Right forelimb (tissue), 1 donor: ENCODE measurements at regions not wholly inside any gene's neighbourhood (a gene's known extent, or its start where the extent isn't known, plus 50 kb on each side); places are given as distances from the start of the nearest gene placed in this dataset.

Experiments used
- DNase-seq: peaks from one replicate; pipeline ENCODE4 v3.0.0-alpha.2; 2018

DNA sequence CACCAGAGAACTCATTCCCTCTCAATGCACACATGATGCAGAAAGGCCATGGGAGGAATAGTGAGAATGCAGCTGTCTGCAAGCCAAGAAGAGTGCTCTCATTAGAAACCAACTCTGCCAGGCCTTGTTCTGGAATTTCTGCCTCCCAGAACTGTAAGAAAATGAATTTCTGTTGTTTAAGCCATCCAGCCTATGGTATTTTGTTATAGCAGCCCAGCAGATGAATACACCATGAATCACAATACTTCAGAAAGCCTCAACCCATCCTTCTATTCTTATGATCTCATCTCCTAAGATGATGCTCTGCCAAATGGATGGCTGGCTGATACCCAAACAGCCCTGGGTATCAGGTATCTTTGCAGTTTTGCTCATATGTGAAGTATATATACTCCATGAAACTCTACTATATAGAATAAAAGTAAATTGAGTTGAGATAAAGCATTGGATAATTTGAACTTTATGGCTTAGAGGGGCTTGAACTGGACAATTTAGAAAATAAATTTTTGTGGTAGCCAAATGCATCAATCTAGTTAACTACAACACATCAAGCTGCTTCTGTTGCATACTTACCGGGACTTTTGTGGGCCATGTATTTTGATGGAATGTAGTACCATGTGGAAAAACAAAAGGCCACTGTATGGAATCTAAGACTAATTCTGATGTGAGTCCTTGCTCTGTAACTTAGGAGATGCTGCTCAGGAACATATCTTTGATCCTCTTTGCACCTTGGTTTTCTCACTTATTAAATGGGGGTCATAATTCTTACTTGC lies 245.9 kb downstream of the HS3ST1 start:
- no peak for DNase-seq

DNA sequence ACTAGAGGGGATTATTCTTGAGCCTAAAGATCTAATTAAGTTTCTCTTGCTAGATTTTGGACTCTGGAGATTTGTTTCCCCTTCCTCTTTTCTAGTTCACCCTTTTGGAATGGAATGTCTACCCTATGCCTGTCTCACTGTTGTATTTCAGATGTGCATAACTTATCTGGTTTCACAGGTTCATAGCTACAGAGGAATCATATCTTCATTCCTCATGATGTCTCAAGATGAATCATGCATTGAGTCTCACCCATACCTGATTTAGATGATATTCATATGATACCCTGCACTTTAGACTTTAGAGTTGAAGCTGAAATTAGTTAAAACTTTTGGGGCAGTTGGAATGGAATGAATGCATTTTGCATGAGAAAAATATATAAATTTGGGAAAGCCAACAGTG lies 246.7 kb downstream of the HS3ST1 start:
- no peak for DNase-seq

DNA sequence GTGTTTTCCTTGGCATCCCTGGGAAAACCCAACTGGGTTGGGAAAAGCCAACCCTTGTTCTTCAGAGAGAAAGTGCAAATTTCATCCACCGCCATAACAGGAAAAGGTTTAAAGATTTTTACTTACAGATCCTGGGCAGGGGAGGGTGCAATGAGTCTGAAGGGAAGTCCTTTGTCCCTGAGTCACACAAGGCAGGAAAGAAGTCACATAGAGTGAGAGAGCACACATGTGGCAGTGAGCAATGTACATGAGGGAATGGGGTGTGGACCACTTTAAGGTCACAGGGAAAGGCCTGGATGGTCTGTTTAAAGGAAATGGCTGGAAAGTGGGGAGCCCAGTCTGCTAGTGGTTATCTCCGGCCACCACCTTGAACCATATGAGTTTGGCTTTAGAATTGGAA lies 248.9 kb downstream of the HS3ST1 start:
- DNase-seq, result no peak

DNA sequence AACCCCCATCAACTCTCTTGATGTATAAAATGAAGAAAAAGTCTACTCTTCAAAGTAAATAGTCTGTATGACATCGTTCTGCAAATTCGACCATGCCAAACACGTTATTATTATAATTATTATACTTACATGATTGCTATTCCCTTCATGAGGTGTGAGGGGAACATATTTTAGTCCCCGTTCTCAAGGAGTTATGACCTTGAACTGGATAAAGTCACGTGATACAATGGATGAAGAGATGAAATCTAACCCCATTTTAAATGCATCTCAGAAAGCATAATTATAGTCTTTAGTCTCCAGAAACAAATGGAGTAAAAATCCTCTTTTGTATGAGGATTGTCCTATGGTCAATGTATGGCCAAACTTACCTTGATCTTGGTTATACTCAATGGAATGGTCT lies 250.3 kb downstream of the HS3ST1 start:
- no peak for DNase-seq

DNA sequence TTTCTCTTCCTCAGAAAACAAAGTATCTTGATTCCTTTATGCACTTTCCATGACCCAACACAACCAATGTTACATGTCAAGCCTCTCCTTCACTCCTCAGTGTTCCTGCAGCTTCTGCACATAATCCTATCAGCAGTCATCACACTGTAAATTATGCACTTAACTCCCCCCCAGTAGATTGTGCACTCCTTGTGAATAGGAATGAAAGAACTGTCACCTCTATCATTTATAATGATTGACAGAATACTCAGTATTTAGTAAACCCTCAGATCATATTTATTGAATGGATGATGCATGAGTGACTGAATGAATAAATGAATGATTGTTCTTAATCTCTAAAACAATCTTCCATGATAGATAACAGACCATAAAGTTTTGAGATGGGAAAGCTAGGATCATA lies 253.3 kb downstream of the HS3ST1 start:
- no peak for DNase-seq

DNA sequence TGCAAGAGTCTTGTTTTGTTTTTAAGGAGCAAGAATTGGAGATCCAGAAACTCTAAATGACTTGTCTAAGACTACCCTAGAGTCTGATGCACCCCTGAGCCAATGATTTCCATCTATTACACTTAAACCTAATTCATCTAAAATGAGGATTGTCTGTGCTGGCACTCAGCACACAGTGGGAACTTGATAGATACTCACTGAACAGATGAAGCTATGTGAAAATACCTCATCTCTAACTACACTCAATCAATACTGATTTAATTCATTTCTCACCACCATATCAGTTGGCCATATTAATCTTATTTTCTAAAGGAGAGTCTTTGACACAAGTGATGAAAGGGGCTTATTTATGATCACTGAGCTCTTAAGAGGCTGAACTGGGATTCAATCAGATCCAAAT lies 262.1 kb downstream of the HS3ST1 start:
- DNase-seq, result no peak

DNA sequence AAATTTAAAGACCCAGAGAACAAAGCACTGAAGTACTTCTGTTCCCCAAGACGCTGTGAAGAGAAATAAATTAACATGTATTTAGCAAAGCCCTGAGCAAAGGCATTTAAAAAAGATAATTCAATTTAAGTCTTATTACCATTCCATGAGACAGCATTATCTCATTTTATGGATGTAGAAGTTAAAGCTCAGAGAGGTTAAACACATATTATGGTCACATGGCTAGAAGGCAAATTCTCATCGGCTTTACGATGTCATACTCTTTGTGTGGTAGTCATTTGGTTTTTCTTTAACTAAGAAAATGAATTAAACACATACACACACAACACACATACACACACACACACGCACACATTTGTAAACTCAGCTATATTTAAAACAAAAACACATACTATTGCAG lies 262.7 kb downstream of the HS3ST1 start:
- no peak for DNase-seq

DNA sequence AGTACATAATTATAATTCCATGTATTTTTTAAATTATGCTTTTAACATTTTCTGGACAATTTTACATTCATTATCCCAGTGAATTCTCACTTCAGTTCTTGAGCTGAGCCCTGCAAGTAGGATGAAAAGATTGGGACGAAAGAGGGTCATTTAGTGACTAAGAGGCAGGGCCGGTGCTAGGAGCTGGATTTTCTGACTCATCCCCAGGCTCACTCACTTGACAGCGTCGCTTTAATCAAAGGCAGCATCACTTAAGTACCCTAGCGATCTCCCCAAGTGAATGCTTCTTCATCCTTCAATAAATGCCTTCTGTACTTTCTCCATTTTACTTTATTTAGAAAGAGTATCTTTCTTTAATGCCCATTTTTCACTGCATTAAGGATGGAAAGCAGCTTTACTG lies 263.6 kb downstream of the HS3ST1 start:
- DNase-seq, result no peak

DNA sequence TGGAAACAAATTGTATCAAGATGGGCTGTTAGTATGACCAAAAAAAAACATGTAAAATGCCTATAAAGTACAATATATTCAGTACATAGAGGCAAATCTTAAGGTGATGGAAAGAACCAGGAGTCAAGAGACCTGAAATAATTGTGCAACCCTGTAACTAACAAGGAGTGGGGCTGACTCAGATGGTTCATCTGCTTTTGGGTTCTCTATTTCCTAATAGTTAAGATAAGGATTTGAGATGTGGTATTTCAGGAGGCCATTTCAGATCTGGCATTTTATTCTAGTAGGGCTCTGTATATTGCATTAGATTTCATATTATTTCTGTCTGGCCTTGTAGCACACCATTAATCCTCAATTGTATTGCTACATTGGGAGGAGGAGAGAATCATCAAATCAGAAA lies 268.4 kb downstream of the HS3ST1 start:
- no peak for DNase-seq

DNA sequence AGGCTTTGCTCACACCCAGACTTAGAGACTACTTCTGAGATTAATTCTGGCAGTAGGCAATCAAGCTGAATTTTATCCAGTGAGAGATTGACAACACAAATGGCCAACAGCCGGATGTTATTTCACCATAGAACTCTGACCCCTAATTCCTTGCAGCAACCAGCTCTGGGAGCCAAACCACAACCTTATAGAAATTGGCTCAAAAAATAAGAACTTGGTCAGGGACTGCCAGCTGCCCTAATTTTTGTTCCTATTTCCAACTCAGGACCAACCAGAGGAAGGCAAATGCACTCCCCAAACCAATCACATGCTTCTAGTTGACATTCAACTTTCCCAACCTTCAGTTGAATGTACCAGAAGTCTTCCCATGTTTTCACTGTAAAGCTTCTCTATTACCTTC lies 269.7 kb downstream of the HS3ST1 start:
- DNase-seq, result no peak

DNA sequence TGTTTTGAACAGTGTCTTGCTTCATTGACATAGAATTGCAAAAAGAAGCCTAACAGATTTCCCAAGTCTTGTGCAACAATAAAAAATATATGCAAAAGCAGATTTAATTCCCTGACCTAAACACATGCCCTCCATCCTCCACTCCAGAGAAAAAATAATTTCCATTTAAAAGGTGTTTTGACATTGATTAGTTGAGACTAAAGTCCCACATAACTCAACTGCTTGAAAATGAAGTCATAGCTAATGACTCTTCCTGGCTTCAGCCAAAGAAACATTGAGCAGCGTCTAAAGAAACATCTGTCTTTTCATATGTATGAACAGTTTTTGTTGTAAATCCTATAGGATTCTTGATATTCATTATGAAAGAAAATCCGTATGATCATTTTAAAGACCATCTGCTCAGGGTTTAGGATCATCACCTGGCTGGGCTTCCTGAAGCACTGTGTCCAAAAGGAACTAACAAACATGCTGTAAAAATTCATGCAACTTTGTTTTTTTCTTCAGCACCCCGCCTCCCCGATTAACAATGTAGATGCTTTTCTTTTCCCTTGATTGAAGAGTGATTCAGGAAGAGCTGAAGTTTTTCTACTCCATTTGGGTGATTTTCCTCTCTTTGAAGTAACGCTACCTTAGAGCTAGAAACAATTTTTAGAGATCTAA lies 273.4 kb downstream of the HS3ST1 start:
- DNase-seq, result no peak

DNA sequence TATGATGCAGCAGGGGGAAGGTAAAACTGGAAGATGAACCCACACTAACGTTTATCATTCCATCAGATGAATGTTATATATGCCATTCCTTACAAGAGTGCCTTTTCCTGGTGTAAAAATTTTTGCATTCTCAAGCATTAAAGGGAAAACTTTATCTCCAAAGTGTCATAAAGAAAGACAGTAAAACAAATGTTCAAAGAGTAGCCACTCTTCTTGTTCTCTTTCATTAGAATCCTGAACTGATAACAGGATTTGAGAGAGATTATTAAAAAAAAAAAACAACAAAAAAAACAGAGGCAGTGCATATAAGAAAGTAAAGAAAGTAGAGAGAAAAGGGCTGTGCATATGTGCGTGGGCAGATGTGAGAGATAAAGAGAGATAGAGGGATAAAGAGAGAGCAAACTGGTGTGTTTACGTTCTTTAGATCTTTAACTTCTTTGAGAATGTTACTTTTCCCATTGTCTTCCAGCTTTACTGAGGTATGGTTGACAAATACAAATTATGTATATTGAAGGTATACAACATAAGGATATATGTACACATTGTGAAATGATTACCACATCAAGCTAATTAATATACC lies 275.4 kb downstream of the HS3ST1 start:
- DNase-seq, result no peak

DNA sequence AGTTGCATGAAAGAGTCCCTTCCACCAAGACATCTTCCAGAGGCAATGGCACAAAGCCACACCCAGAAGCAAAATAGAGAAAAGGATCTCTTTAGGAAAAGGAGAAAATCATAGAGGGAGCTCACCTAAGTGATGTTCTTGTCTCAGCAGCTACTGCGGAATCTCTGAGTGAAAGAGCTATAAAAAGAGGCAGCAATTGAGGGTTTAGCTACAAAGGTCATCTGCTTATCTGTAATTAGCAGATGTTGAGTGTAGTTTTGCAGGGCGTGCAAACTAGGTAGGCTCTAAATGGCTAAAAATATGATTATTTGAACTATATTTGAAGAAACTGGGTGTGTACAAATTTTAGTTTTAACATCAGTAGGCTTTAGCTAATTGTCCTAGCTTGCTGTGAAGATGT lies 276.0 kb downstream of the HS3ST1 start:
- DNase-seq, result no peak

DNA sequence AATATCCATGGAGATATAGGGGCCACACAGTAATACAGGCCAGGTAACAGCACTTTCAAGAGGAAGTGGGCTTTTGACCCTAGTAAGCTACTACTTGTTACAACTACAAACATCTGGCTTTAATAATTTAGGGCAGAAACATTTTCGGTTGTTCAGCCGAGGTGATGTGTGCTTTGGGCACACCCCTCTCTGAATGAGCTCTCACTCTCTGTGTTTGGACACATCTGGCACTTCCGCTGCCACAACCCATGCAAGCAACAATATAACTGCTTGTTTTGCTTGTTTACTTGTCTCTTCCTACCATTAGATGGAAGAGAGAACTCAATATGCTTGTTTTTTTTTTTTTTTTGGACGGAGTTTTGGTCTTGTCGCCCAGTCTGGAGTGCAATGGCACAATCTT lies 277.2 kb downstream of the HS3ST1 start:
- no peak for DNase-seq

DNA sequence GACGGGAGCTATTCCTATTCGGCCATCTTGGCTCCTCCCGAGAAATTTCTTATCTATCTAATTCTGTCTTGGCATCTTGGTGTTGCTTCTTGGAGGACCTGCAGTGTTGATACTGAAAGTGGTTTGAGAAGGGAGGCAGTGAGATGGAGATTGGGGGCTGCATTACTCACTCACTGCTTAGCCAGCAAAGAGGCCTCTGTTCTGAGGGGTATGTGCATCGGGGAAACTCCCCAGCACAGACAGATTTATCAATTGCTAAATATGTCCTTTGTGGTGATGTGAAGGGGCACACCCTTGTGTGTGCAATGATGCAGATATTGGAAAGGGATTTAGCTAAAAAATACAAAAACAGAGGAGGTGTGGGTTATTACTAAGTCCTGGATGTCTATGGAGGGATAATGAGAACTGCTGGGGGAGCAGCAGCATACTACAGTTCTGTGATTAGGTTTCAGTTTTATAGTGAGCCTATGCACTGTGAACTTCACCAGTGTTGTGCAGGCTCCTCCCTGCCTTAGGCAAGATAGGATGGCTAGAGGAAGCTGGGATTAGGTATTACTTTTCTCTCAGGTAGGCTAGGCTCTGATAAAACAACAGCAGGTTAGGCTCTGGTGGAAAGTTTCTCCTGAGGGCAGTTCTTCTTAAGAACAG lies 279.0 kb downstream of the HS3ST1 start:
- DNase-seq, result no peak

DNA sequence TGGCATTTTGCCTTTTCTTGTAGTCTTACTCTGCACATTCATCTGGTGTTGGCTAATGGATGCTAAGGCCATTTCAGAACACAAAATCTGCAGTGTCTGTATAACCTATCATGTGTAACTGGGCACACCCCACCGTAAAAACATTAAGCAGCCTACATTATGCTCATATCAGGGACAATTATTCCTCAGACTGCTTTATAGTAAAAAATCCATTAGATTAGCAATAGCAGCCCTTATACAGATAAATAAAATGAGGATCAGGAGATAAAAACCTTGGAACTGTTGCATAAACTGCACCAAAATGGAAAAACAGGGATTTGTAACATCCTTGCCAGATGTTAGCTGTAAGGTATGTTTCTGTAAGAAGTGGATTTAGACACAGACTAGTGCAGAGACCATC lies 288.8 kb downstream of the HS3ST1 start:
- no peak for DNase-seq

DNA sequence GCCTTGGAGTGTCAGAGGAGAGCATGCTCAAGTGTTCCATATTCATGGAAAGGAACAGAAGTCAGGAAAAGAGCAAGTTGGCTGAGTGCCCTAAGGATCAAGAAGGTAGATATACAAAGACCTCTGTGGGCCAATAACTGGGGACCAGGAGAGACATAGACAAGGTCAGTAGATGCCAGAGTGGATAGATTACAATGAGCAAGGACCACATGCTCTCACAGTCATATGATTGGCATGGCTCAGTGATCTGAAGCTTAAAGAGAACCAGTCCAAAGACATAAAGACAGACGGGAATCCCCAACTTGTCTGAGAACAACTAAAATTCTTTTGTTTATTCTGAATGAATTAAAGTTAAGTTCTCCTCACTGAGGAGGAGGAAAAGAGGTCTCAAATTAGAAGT lies 289.7 kb downstream of the HS3ST1 start:
- DNase-seq, result no peak

DNA sequence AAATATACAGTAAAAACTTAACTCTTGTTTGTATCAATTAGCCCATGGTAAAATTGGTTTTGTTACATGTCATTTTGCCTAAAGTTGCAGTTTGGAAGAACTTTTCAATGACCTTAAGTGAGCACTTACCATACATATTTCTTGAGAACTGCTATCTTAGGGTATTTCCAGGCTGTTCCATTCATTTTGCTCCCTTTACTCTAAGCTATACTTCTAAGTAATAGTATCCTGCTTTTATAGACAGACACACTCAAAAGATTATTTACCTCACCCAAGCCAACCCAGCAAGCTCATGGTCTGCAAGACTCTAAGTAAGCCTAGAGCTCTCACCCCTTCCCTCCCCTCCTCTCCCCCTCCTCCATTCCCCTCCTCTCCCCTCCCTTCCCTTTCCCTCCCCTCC lies 294.0 kb downstream of the HS3ST1 start:
- no peak for DNase-seq

DNA sequence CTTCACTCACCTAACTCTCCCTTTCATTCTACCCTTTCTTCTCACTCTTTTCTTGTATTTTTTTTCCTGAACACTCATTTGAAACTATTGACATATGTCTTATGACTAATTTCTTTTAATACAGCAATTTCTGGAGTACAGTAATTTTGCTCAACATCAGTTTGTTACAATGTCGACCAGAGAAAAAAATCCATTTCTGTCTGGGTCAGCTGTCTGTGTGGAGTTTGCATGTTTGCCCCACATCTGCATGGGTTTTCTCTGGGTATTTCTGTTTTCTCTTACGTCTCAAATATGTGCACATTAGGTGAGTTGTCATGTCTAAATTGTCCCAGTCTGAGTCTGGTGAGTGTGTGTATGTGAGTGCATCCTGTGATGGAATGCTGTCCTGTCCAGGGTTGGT lies 294.8 kb downstream of the HS3ST1 start:
- DNase-seq, result no peak

DNA sequence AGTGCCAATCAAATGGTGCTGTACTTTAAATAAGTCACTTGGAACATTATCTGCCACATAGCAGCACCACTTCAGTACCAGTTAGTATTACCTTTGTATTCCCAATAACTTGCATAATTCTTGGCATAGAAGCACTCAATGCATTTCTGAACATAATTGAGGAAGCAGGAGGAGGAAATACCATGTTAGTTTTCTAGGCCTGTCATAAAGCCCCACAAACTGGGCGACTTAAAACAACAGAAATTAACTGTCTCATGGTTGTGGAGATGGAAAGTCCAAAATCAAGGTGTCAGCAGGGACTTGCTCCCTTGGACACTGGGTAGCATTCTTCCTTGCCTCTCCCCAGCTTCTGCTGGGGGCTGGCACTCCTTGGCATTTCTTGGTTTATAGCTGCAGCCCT lies 296.2 kb downstream of the HS3ST1 start:
- DNase-seq, result no peak

DNA sequence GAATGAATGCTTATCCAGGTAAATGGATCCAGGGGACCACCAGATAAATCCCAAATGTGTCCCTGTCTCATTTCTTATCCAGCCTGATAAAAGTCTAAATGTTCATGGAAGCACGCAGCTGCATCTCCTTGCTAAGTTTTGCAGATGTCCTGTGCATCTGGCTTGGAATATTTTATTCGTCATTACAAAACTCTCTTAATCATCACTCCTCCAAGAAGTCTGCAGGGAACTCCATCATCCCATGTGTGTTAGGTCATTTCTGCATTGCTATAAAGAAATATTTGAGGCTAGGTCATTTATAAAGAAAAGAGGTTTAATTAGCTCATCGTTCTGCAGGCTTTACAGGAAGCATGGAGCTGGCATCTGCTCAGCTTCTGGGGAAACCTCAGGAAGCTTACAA lies 297.2 kb downstream of the HS3ST1 start:
- DNase-seq, result no peak

DNA sequence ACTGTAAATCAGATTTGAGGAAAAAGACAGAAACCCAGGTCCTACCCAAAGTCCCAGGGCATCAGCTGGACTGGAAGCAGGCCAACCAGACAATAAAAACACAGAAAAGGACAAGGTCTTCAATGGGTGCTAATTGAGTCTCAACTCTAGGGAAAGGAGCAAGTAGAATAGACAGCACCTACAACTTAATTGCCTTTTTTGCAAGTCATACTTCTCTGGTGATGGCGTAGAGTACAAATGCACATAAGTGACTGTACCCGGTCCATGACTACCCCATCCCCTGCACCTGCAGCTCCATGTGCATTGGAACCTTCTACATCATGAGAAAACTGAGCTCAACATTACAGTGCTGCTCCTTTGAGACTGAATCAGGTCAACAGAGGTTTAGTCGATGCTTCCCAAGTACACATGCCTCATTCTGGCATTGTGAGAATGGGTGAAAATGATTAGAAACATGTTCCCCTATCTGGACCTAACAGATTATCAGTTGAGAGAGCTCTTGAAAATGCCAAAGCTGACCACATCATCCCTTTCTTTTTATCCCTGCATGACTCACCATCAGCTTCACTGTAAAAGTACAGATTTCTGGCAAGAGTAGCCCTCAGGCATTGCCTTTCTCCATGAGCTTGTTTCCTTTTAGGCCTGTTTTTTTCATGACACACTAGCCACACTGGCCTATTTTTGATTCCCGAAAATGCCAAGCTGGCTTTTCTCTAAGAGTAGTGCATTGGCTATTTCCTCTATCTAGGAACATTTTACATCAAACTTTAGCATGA lies 298.3 kb downstream of the HS3ST1 start:
- no peak for DNase-seq

DNA sequence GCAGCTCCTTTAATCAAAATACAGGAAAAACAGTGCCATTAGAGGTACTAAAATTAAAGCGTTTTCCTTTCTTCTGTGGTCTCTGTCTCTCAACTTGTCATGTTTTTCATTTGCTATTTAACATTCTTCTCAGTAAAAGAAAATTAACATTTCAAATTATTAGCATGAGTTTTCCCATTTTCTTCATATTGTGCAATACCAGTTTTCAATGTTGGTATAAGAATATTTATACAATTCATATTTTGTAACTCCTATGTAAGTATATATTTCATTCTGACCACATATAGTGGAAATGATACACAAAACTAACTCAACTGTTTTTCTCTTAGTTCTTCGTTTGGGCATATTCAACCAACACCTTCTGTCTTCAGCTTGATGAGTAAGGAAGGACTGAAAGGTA lies 308.3 kb downstream of the HS3ST1 start:
- DNase-seq, result no peak
